Right lobe of liver (tissue), 6 donors: ENCODE measurements at regions not wholly inside any gene's neighbourhood (a gene's known extent, or its start where the extent isn't known, plus 50 kb on each side); places are given as distances from the start of the nearest gene placed in this dataset.

Source experiments
- ATAC-seq, 4 donors: fragments of 200-7000 bp; cut with Tn5 transposase; one replicate each; pipeline ENCODE4 v1.9.1; 2020; ENCODE audit warnings: mild to moderate bottlenecking in 4 of 4, moderate library complexity in 4 of 4
- DNase-seq, 3 donors: peaks; one replicate each; pipeline ENCODE4 v3.0.0-alpha.2; 2020
- H3K27ac ChIP-seq, 3 donors: fragments of 200-600 bp; one replicate each; pipeline ENCODE4 v1.8.0; 2022
- H3K27me3 ChIP-seq, 2 donors: fragments of 200-600 bp; one replicate each; pipeline ENCODE4 v1.8.0; 2022
- H3K36me3 ChIP-seq, 4 donors: fragments of 200-600 bp; sonication (generic) in 1 of 4; one replicate each; pipeline versions ENCODE4 v1.5.1 to v1.8.0; 2017 to 2022; ENCODE audit warnings: control low read depth in 1 of 4
- H3K4me1 ChIP-seq, 4 donors: fragments of 200-600 bp; sonication (generic) in 1 of 4; one replicate each; pipeline versions ENCODE4 v1.5.1 to v1.8.0; 2017 to 2022; ENCODE audit warnings: control low read depth in 1 of 4
- H3K4me3 ChIP-seq, 3 donors: fragments of 200-600 bp; one replicate each; pipeline ENCODE4 v1.8.0; 2022
- H3K9me3 ChIP-seq, 4 donors: fragments of 200-600 bp; sonication (generic) in 1 of 4; one replicate each; pipeline versions ENCODE4 v1.5.1 to v1.8.0; 2017 to 2022; ENCODE audit warnings: control low read depth in 1 of 4
- CTCF ChIP-seq, 4 donors: fragments of 200-600 bp in 3 of 4; fragments of 450-650 bp in 1 of 4; IDR thresholded peaks; one replicate each; pipeline versions ENCODE4 v1.5.1 to v1.8.0; 2016 to 2022; ENCODE audit warnings: antibody characterized with exemption in 4 of 4, mild to moderate bottlenecking in 2 of 4
- POLR2A ChIP-seq: fragments of 450-650 bp; IDR thresholded peaks from one replicate; pipeline ENCODE4 v1.6.1; 2017; ENCODE audit warnings: antibody characterized with exemption, mild to moderate bottlenecking
- WGBS: methylation state at CpG from one replicate; pipeline ENCODE4 v1.1.6; 2018; ENCODE audit warnings: low coverage, low lambda C conversion rate; ENCODE audit not compliant: insufficient coverage; ENCODE audit errors: missing lambda C conversion rate; 5-methylcytosine and 5-hydroxymethylcytosine counted together
- intact Hi-C, 2 donors: fragments of 100-400 bp; cut with DNase I; formaldehyde crosslinking; loops; one replicate each; pipeline versions ENCODE4 v1.11.2 to v1.14.1; 2022
- donor health status: DM: no; HTN: yes; CAD: no.
- donor health status: DM: no; HTN: no; CAD: no.
- donor health status: DM: no; HTN: no; CAD: no.
- donor health status: DM: no; HTN: yes; CAD: no.
- donor health status: DM: no; HTN: yes; CAD: no.

GRCh38 chr1:193766329-193766728, 579.9 kb upstream of the B3GALT2 start:
- H3K36me3 ChIP-seq: no peaks in the 10 kb centered on the region
- no peaks in the 10 kb centered on the region for H3K9me3 ChIP-seq
- no peaks in the 10 kb centered on the region for H3K4me1 ChIP-seq
- DNase-seq (no peak), ATAC-seq (no peak)
- no peaks in the 10 kb centered on the region for H3K27me3 ChIP-seq
- H3K27ac ChIP-seq: no peak overlapping the region
- intact Hi-C loops: no loop called here
- H3K4me3 ChIP-seq: no peak overlapping the region
- WGBS: 90% methylated on average over 5 of the region's 5 CpGs
- TF ChIP-seq POLR2A (no peak), CTCF (IDR thresholded peaks at IDR 0.05) (no peak)

GRCh38 chr1:193763266-193763665, 576.9 kb upstream of the B3GALT2 start:
- no peak for TF ChIP-seq CTCF (IDR thresholded peaks at IDR 0.05)
- ATAC-seq (no peak), DNase-seq (no peak)
- Histone ChIP-seq H3K27ac (no peak overlapping the region), H3K4me3 (no peak overlapping the region), H3K9me3 (no peaks in the 10 kb centered on the region), H3K27me3 (no peaks in the 10 kb centered on the region), H3K36me3 (no peaks in the 10 kb centered on the region), H3K4me1 (no peaks in the 10 kb centered on the region)
- 89% methylated on average over 3 of the region's 3 CpGs for WGBS
- intact Hi-C loops: no loop called here

- H3K9me3 ChIP-seq: no peaks in the 10 kb centered on the region
- H3K27me3 ChIP-seq: no peaks in the 10 kb centered on the region
- no peak for DNase-seq
- H3K4me3 ChIP-seq: no peak overlapping the region
- no peaks in the 10 kb centered on the region for H3K36me3 ChIP-seq
- H3K4me1 ChIP-seq: no peaks in the 10 kb centered on the region
- TF ChIP-seq CTCF (IDR thresholded peaks at IDR 0.05): no peak
- no peak for TF ChIP-seq POLR2A
- ATAC-seq: no peak
- intact Hi-C loops: no loop called here
- no peak overlapping the region for H3K27ac ChIP-seq
- WGBS: 81% methylated on average over 4 of the region's 4 CpGs
These were observed 575.8 kb upstream of the B3GALT2 start for GRCh38 chr1:193762236-193762635.

- no peak overlapping the region for H3K27ac ChIP-seq
- 90% methylated on average over 2 of the region's 2 CpGs for WGBS
- H3K4me1 ChIP-seq: peaks cover 0 to 6% (median 0%) of the 10 kb centered on the region in 4 donors
- intact Hi-C loops: no loop called here
- no peaks in the 10 kb centered on the region for H3K27me3 ChIP-seq
- no peak overlapping the region for H3K4me3 ChIP-seq
- H3K9me3 ChIP-seq: no peaks in the 10 kb centered on the region
- H3K36me3 ChIP-seq: no peaks in the 10 kb centered on the region
- ATAC-seq (no peak), DNase-seq (no peak)
- TF ChIP-seq CTCF (IDR thresholded peaks at IDR 0.05): no peak
- no peak for TF ChIP-seq POLR2A
These were observed 569.0 kb upstream of the B3GALT2 start for GRCh38 chr1:193755441-193755840.

- Histone ChIP-seq H3K36me3 (no peaks in the 10 kb centered on the region), H3K27me3 (no peaks in the 10 kb centered on the region), H3K9me3 (no peaks in the 10 kb centered on the region), H3K27ac (no peak overlapping the region), H3K4me3 (no peak overlapping the region), H3K4me1 (peaks cover 0 to 6% (median 0%) of the 10 kb centered on the region in 4 donors)
- DNase-seq (no peak), ATAC-seq (peak; percentile 40 to 66 (median 62))
- TF ChIP-seq CTCF (IDR thresholded peaks at IDR 0.05) (peak; percentile 16 to 47 (median 31)), POLR2A (no peak)
- WGBS: 100% methylated on average over 1 of the region's 1 CpG
- intact Hi-C loops: no loop called here
These were observed 568.5 kb upstream of the B3GALT2 start for GRCh38 chr1:193754732-193755427.
